B cell (primary cell): ENCODE measurements at regions not wholly inside any gene's neighbourhood (a gene's known extent, or its start where the extent isn't known, plus 50 kb on each side); places are given as distances from the start of the nearest gene placed in this dataset.

ENCODE experiments used
- ATAC-seq: fragments of 200-7000 bp; cut with Tn5 transposase; one replicate; pipeline ENCODE4 v1.10.0; 2021; ENCODE audit warnings: low read depth, mild to moderate bottlenecking, moderate number of reproducible peaks, moderate library complexity
- CTCF ChIA-PET: fragments of 350-600 bp; sonication (Branson Sonifier 250); formaldehyde crosslinking; loops from one replicate; lab custom pipeline; 2021; ENCODE audit warnings: antibody characterized with exemption, inconsistent platforms; lab: Charles Lee
- POLR2A ChIA-PET: fragments of 350-600 bp; sonication (Branson Sonifier 250); formaldehyde crosslinking; loops from one replicate; lab custom pipeline; 2021; ENCODE audit warnings: antibody characterized with exemption; lab: Charles Lee
- DNase-seq: peaks from one replicate; pipeline ENCODE4 v3.0.0; 2013
- H2AFZ ChIP-seq: 2 replicates; pipeline ENCODE4 v1.6.1; 2012; ENCODE audit warnings: mild to moderate bottlenecking, low read depth, low read length; ENCODE audit not compliant: insufficient read depth, poor library complexity, severe bottlenecking
- H3K27ac ChIP-seq, 2 donors: 1 replicate in 1 of 2; 2 replicates in 1 of 2; pipeline ENCODE4 v1.5.1; 2012 to 2013; ENCODE audit warnings: low read length in 2 of 2, mild to moderate bottlenecking in 2 of 2, moderate library complexity in 1 of 2
- H3K27me3 ChIP-seq, 4 experiments: fragments of 200-600 bp in 1 of 4; sonication (generic) in 1 of 4; replicated peaks in 1 of 4; 1 replicate in 2 of 4; 2 replicates in 2 of 4; pipeline versions ENCODE4 v1.6.1 to v1.7.0; 2013 to 2016; ENCODE audit warnings: low read length in 3 of 4, mild to moderate bottlenecking in 2 of 4, mixed read lengths in 1 of 4, moderate library complexity in 1 of 4; ENCODE audit not compliant: insufficient read depth in 4 of 4, control insufficient read depth in 3 of 4; ENCODE audit errors: control extremely low read depth in 1 of 4
- H3K36me3 ChIP-seq, 2 experiments: replicated peaks in 1 of 2; 1 replicate in 1 of 2; 2 replicates in 1 of 2; pipeline versions ENCODE4 v1.6.1 to v1.7.1; 2013; ENCODE audit warnings: low read length in 1 of 2; ENCODE audit not compliant: insufficient read depth in 2 of 2, control insufficient read depth in 1 of 2; ENCODE audit errors: control extremely low read depth in 1 of 2, extremely low read depth in 1 of 2
- H3K4me1 ChIP-seq, 2 donors: fragments of 200-600 bp in 1 of 2; sonication (generic) in 1 of 2; 1 replicate in 1 of 2; 2 replicates in 1 of 2; pipeline versions ENCODE4 v1.5.1 to v1.6.1; 2013 to 2017; ENCODE audit warnings: low read length in 2 of 2; ENCODE audit not compliant: control insufficient read depth in 2 of 2, insufficient read depth in 2 of 2
- H3K4me2 ChIP-seq: replicated peaks from 2 replicates; pipeline ENCODE3; 2012; ENCODE audit warnings: mild to moderate bottlenecking, low read depth, low read length; ENCODE audit not compliant: poor library complexity, severe bottlenecking
- H3K4me3 ChIP-seq, 5 experiments: fragments of 200-600 bp in 1 of 5; sonication (generic) in 1 of 5; 1 replicate in 3 of 5; 2 replicates in 2 of 5; pipeline versions ENCODE4 v1.5.1 to v1.7.0; 2011 to 2016; ENCODE audit warnings: low read length in 4 of 5, mild to moderate bottlenecking in 4 of 5, low read depth in 2 of 5, control low read depth in 1 of 5, moderate library complexity in 1 of 5; ENCODE audit not compliant: insufficient read depth in 1 of 5; ENCODE audit errors: control extremely low read depth in 1 of 5, extremely low read depth in 1 of 5
- H3K79me2 ChIP-seq: fragments of 200-600 bp; sonication (generic); one replicate; pipeline ENCODE4 v1.6.0; 2016; ENCODE audit warnings: low read length; ENCODE audit not compliant: control insufficient read depth, insufficient read depth
- H3K9ac ChIP-seq: fragments of 200-600 bp; sonication (generic); 2 replicates; pipeline ENCODE4 v1.6.1; 2017; ENCODE audit warnings: mild to moderate bottlenecking, low read length, moderate library complexity
- H3K9me3 ChIP-seq, 3 donors: one replicate each; pipeline versions ENCODE4 v1.6.1 to v1.7.1; 2013; ENCODE audit warnings: low read length in 2 of 3; ENCODE audit not compliant: control insufficient read depth in 2 of 3, insufficient read depth in 1 of 3; ENCODE audit errors: control extremely low read depth in 1 of 3
- H4K20me1 ChIP-seq: 2 replicates; pipeline ENCODE4 v1.6.0; 2012; ENCODE audit warnings: mild to moderate bottlenecking, low read length; ENCODE audit not compliant: insufficient read depth, control insufficient read depth, poor library complexity, severe bottlenecking
- H3K27ac Mint-ChIP-seq: one replicate; pipeline ENCODE4 v1.8.0; 2021; ENCODE audit warnings: mixed read lengths
- H3K27me3 Mint-ChIP-seq: one replicate; pipeline ENCODE4 v1.8.0; 2021; ENCODE audit warnings: mixed read lengths
- H3K4me1 Mint-ChIP-seq: one replicate; pipeline ENCODE4 v1.8.0; 2021; ENCODE audit warnings: mixed read lengths
- H3K4me3 Mint-ChIP-seq: one replicate; pipeline ENCODE4 v1.8.0; 2021; ENCODE audit warnings: mixed read lengths
- H3K9me3 Mint-ChIP-seq: one replicate; pipeline ENCODE4 v1.8.0; 2022; ENCODE audit warnings: mixed read lengths; ENCODE audit not compliant: insufficient read depth
- EZH2 ChIP-seq: IDR thresholded peaks from 2 replicates; pipeline ENCODE4 v1.6.1; 2012; ENCODE audit warnings: borderline replicate concordance, low read depth, mild to moderate bottlenecking, moderate library complexity, low read length; ENCODE audit not compliant: insufficient read depth, poor library complexity, severe bottlenecking
- WGBS: methylation state at CpG from one replicate; pipeline ENCODE4 v1.1.5; 2013; ENCODE audit warnings: missing lambda C conversion rate; ENCODE audit not compliant: insufficient coverage; 5-methylcytosine and 5-hydroxymethylcytosine counted together
- intact Hi-C: fragments of 100-400 bp; cut with micrococcal nuclease; formaldehyde crosslinking; loops from one replicate; pipeline ENCODE4 v1.10.0; 2022
- TF ChIP-seq, protein P1 (sequence below): fragments of 200-600 bp; IDR thresholded peaks from one replicate; pipeline ENCODE4 v1.8.0; 2022; ENCODE audit warnings: antibody characterized with exemption, mild to moderate bottlenecking

DNA sequence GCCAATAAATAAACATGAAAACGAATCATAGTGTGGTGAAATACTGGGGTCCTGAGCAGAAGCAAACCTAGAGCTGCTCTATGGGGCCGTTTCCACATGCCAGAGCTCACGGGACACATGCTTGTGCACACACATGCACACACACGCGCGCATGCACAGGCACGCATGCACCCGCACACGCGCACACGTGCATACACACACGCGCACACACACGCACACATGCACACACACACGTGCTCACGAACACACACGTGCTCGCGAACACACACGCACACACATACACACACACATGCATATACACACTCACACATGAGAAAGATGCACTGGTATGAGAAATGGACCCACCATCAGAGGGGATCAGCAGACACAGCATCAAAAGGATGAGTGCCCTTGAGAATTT lies 52.2 kb upstream of the DNAJA2 start:
- Histone ChIP-seq H2AFZ (no peak overlapping the region), H4K20me1 (no peaks in the 10 kb centered on the region), H3K4me1 (peaks cover 0 to 4% of the 10 kb centered on the region in 2 donors), H3K9ac (no peak overlapping the region), H3K9me3 (no peaks in the 10 kb centered on the region), H3K79me2 (no peaks in the 10 kb centered on the region), H3K27me3 (no peaks in the 10 kb centered on the region), H3K4me2 (no peak overlapping the region), H3K4me3 (no peak overlapping the region), H3K27ac (no peak overlapping the region), H3K36me3 (no peaks in the 10 kb centered on the region)
- CTCF ChIA-PET = interaction anchor here (2.0 kb wide), 1 partner anchor 1139 kb away, joined by 6 read pairs; no protein-coding TSS in a partner anchor
- Mint-ChIP-seq H3K27ac (no peak overlapping the region), H3K27me3 (no peaks in the 10 kb centered on the region), H3K9me3 (no peaks in the 10 kb centered on the region), H3K4me3 (no peak overlapping the region), H3K4me1 (peaks cover 4% of the 10 kb centered on the region)
- intact Hi-C loops = no loop called here
- POLR2A ChIA-PET = no interaction called here
- over 99% methylated on average over 13 of the region's 20 CpGs for WGBS
- TF ChIP-seq, protein P1, sequence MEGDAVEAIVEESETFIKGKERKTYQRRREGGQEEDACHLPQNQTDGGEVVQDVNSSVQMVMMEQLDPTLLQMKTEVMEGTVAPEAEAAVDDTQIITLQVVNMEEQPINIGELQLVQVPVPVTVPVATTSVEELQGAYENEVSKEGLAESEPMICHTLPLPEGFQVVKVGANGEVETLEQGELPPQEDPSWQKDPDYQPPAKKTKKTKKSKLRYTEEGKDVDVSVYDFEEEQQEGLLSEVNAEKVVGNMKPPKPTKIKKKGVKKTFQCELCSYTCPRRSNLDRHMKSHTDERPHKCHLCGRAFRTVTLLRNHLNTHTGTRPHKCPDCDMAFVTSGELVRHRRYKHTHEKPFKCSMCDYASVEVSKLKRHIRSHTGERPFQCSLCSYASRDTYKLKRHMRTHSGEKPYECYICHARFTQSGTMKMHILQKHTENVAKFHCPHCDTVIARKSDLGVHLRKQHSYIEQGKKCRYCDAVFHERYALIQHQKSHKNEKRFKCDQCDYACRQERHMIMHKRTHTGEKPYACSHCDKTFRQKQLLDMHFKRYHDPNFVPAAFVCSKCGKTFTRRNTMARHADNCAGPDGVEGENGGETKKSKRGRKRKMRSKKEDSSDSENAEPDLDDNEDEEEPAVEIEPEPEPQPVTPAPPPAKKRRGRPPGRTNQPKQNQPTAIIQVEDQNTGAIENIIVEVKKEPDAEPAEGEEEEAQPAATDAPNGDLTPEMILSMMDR = no peak
- no peak for TF ChIP-seq EZH2
- DNase-seq = no peak
- ATAC-seq = no peak
